ENCODE measurements at regions not wholly inside any gene's neighbourhood (a gene's known extent, or its start where the extent isn't known, plus 50 kb on each side); places are given as distances from the start of the nearest gene placed in this dataset.

- TF ChIP-seq CTCF (IDR thresholded peaks at IDR 0.05 in 8 of 11, conservative IDR thresholded peaks at IDR 0.05 in 3 of 11) (no peak), POLR2A (IDR thresholded peaks at IDR 0.05) (no peak)
Observed at GRCh38 chr10:2414562-2414961, 652.8 kb upstream of the PFKP start.

All from spleen (tissue), 7 donors.